Tibial artery (tissue), 4 donors: ENCODE measurements at regions not wholly inside any gene's neighbourhood (a gene's known extent, or its start where the extent isn't known, plus 50 kb on each side); places are given as distances from the start of the nearest gene placed in this dataset.
A peak's percentile ranks its signal among the peaks of the same experiment; 100 is the strongest.

Source experiments
- DNase-seq, 2 donors: peaks; one replicate each; pipeline ENCODE4 v3.0.0-alpha.2; 2019
- H3K27ac ChIP-seq, 2 donors: fragments of 200-600 bp; sonication (generic) in 1 of 2; 1 replicate in 1 of 2; 2 replicates in 1 of 2; pipeline ENCODE4 v1.5.1; 2018 to 2019; ENCODE audit warnings: mild to moderate bottlenecking in 1 of 2
- H3K27me3 ChIP-seq, 2 donors: fragments of 200-600 bp; sonication (generic) in 1 of 2; one replicate each; pipeline versions ENCODE4 v1.5.1 to v1.6.0; 2016 to 2019
- H3K36me3 ChIP-seq, 3 donors: fragments of 200-600 bp; sonication (generic) in 2 of 3; one replicate each; pipeline ENCODE4 v1.5.1; 2016 to 2019; ENCODE audit warnings: mild to moderate bottlenecking in 2 of 3
- H3K4me1 ChIP-seq, 4 donors: fragments of 200-600 bp; sonication (generic) in 2 of 4; 1 replicate in 3 of 4; 2 replicates in 1 of 4; pipeline ENCODE4 v1.5.1; 2016 to 2019
- H3K4me3 ChIP-seq, 2 donors: fragments of 200-600 bp; sonication (generic) in 1 of 2; 1 replicate in 1 of 2; 2 replicates in 1 of 2; pipeline ENCODE4 v1.5.1; 2018 to 2019; ENCODE audit warnings: mild to moderate bottlenecking in 2 of 2
- H3K9me3 ChIP-seq, 3 donors: fragments of 200-600 bp; sonication (generic) in 1 of 3; one replicate each; pipeline ENCODE4 v1.5.1; 2016 to 2019
- intact Hi-C: fragments of 100-400 bp; cut with DNase I; formaldehyde crosslinking; loops from one replicate; pipeline ENCODE4 v1.15.0; 2023; ENCODE audit warnings: low total_unique reads
- TF ChIP-seq, protein P1 (sequence below), 2 experiments: fragments of 200-600 bp in 1 of 2; fragments of 450-650 bp in 1 of 2; IDR thresholded peaks; one replicate each; pipeline ENCODE4 v1.5.1; 2017 to 2019; ENCODE audit warnings: antibody characterized with exemption in 2 of 2, mild to moderate bottlenecking in 1 of 2, moderate library complexity in 1 of 2

DNA sequence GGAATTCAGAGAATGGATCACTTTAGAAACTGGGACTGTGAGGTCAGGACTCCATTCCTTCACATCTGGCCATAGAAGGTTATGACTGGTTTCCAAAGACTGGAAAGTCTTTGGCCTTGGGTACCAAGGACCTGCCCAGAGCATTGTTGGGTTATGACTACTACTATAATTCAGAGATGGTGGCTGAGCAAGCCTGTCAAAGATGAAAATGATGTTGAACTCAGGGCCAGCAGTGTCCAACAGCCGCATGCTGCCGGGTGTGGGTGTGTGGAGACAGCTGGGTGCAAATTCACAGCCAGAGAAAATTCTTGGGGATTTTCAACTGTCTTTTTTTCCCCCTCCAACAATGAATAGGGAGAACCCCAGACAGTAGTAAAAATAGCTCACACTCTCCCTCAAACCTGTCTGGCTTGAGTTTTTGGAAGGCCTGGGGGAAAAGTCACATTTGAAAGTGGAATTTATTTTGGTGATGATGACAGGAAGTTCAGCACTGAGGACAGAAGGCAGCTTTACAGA is 166.8 kb upstream of the NCAM1 start:
- TF ChIP-seq, protein P1, sequence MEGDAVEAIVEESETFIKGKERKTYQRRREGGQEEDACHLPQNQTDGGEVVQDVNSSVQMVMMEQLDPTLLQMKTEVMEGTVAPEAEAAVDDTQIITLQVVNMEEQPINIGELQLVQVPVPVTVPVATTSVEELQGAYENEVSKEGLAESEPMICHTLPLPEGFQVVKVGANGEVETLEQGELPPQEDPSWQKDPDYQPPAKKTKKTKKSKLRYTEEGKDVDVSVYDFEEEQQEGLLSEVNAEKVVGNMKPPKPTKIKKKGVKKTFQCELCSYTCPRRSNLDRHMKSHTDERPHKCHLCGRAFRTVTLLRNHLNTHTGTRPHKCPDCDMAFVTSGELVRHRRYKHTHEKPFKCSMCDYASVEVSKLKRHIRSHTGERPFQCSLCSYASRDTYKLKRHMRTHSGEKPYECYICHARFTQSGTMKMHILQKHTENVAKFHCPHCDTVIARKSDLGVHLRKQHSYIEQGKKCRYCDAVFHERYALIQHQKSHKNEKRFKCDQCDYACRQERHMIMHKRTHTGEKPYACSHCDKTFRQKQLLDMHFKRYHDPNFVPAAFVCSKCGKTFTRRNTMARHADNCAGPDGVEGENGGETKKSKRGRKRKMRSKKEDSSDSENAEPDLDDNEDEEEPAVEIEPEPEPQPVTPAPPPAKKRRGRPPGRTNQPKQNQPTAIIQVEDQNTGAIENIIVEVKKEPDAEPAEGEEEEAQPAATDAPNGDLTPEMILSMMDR (IDR thresholded peaks at IDR 0.05), result no peak
- H3K9me3 ChIP-seq, result no peaks in the 10 kb centered on the region
- H3K36me3 ChIP-seq, result no peaks in the 10 kb centered on the region
- H3K27ac ChIP-seq, result peak overlapping the region in 1 of 2 donors; percentile 30
- intact Hi-C loops, result no loop called here
- H3K4me1 ChIP-seq, result peaks cover 0 to 20% (median 13%) of the 10 kb centered on the region in 4 donors
- no peak for DNase-seq
- H3K27me3 ChIP-seq, result no peaks in the 10 kb centered on the region
- no peak overlapping the region for H3K4me3 ChIP-seq

DNA sequence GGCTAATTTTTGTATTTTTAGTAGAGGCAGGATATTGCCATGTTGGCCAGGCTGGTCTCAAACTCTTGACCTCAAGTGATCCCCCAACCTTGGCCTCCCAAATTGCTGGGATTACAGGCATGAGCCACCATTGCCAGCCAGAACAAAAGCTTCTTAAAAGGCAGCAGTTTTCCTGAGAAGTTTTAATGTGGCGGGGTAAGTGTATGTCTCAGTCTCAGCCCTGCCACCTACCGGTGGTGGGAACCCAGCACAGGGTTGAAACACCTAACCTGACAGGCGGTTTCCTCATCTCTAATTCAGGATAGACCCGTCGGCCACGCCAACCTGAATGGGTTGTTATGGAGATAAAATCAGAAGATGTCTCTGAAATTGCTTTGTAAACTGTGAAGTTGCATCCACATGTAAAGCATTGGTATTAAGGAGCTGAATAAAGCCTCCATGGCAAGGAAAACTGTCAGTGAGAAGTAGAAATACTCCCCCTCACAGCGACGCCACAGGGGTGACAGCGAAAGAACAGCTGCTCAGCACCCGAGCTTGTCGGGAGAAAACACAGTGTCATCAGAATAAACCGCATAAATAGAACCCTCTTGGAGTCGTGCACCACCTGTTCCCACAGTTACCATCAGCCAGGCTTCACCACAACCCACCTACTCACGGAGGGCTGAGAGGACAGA is 165.9 kb upstream of the NCAM1 start:
- peaks cover 0 to 3% of the 10 kb centered on the region in 2 donors for H3K27me3 ChIP-seq
- H3K4me1 ChIP-seq, result peaks cover 0 to 20% (median 13%) of the 10 kb centered on the region in 4 donors
- no peaks in the 10 kb centered on the region for H3K9me3 ChIP-seq
- intact Hi-C loops, result no loop called here
- peak; percentile 48 to 74 for DNase-seq
- H3K36me3 ChIP-seq, result no peaks in the 10 kb centered on the region
- peak overlapping the region; percentile 30 to 40 for H3K27ac ChIP-seq
- H3K4me3 ChIP-seq, result no peak overlapping the region
- TF ChIP-seq, protein P1 (IDR thresholded peaks at IDR 0.05), result peak; percentile 48 to 56

DNA sequence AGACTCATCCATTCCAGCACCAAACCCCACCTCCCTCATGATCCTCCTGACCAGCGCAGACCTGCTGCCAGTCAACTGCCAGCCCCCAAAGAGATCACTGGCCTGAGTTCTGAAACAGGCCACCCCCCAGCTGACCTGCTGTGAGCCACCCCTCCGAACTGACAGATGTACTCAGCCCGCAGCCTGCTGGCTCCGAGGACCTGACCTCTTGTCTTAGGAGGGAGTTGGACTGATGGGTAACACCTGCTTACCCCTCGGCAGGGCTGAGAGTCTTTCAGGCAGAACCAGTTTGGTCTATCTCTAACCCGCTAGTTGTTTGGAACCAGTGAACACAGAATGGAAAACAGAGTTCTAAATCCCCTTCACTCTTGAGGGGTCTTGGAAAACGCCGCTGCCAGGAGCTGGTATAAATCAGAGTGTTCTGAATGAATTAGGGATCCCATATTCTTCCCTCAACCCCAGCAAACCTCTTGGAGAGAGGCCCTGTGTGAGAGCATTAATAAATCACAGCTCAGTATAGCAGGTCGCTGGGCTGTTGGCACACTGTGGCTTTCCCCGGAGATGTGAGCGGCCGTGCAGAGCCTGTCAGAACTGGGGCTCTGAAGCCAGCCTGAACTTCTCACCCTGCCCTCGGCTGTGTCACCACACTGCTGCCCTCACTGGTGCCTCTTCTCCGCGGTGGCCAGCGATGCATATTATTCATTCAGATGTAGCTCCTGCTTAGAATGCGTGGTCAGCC is 165.1 kb upstream of the NCAM1 start:
- H3K27me3 ChIP-seq, result peaks cover 0 to 3% of the 10 kb centered on the region in 2 donors
- intact Hi-C loops, result no loop called here
- DNase-seq, result peak in 1 of 2 donors; percentile 55
- peaks cover 0 to 20% (median 13%) of the 10 kb centered on the region in 4 donors for H3K4me1 ChIP-seq
- H3K9me3 ChIP-seq, result no peaks in the 10 kb centered on the region
- no peak overlapping the region for H3K4me3 ChIP-seq
- TF ChIP-seq, protein P1 (IDR thresholded peaks at IDR 0.05), result no peak
- no peaks in the 10 kb centered on the region for H3K36me3 ChIP-seq
- H3K27ac ChIP-seq, result peak overlapping the region in 1 of 2 donors; percentile 40

DNA sequence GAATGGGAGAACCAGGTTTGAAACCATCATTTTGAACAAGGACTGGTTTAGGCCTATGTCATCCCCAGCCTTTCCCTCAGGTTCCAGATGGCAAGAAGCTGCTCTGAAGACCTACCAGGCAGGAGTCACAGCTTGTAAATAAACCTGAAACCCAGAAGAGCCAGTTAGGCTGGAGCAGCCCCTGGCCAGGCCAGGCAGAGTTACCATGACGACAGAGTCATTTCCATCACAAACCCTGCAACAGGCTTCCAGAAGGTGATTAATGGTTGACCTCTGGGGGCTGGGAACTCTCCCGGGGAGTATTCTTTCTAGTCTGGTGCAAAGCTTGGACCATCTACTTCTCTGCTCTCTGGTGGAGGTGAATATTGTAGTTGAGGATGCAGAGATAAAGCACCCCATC is 164.1 kb upstream of the NCAM1 start:
- no peaks in the 10 kb centered on the region for H3K36me3 ChIP-seq
- peaks cover 0 to 20% (median 13%) of the 10 kb centered on the region in 4 donors for H3K4me1 ChIP-seq
- intact Hi-C loops, result no loop called here
- H3K9me3 ChIP-seq, result no peaks in the 10 kb centered on the region
- H3K4me3 ChIP-seq, result no peak overlapping the region
- TF ChIP-seq, protein P1 (IDR thresholded peaks at IDR 0.05), result no peak
- peak in 1 of 2 donors; percentile 19 for DNase-seq
- H3K27ac ChIP-seq, result no peak overlapping the region
- peaks cover 0 to 3% of the 10 kb centered on the region in 2 donors for H3K27me3 ChIP-seq

DNA sequence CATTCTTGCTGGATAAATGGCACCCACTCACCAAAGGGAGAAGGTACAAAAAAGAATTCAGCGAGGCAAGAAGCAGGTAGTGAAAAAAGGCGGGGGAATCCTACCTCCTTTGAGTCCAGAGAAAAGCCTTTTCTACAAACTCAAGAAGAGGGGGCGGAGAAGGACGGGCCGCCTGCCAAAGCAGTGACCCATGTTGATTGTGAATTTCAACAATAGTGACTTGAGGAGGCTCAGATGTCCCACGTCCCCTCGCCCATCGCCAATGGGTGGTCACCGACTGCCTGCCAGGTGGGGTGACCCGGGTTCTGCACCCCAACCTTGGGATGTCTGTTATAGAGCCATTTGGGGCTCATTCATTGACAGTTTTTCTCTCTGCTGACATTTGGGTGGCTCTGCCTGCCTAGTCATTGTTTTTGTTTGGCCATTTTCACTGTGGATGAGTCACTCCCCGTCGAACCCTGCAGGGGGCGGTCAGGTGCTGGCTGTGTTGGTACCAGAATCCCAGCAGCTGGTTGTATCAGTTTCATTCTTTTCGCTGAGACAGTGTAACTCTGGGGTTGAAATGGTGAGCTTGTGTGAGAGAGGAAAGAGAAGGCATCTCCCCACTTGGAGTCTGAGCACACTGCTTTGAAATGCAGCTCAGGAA is 163.4 kb upstream of the NCAM1 start:
- Histone ChIP-seq H3K9me3 (no peaks in the 10 kb centered on the region), H3K4me3 (no peak overlapping the region), H3K36me3 (no peaks in the 10 kb centered on the region), H3K4me1 (peaks cover 0 to 20% (median 13%) of the 10 kb centered on the region in 4 donors), H3K27ac (no peak overlapping the region), H3K27me3 (peaks cover 0 to 3% of the 10 kb centered on the region in 2 donors)
- TF ChIP-seq, protein P1 (IDR thresholded peaks at IDR 0.05), result no peak
- intact Hi-C loops, result no loop called here
- peak in 1 of 2 donors; percentile 44 for DNase-seq
